IMR-90 (cell line): ENCODE measurements at regions not wholly inside any gene's neighbourhood (a gene's known extent, or its start where the extent isn't known, plus 50 kb on each side); places are given as distances from the start of the nearest gene placed in this dataset.
A peak's percentile ranks its signal among the peaks of the same experiment; 100 is the strongest.

ENCODE experiments used
- ATAC-seq: fragments of 200-7000 bp; cut with Tn5 transposase; 2 replicates; pipeline ENCODE4 v1.9.1; 2020; ENCODE audit warnings: low read depth, mild to moderate bottlenecking, moderate library complexity
- BruUV-seq: library from RNA; stranded (reverse); fragments of 400-500 nt; replicated peaks from 2 replicates; lab custom pipeline; 2021; lab: Mats Ljungman, UMichigan
- CTCF ChIA-PET: fragments of 300-600 bp; formaldehyde crosslinking; extraction: SDS; loops from one replicate; lab custom pipeline; 2021; ENCODE audit warnings: antibody characterized with exemption; lab: Yijun Ruan, JAX
- POLR2A ChIA-PET: fragments of 300-600 bp; sonication (Branson Sonifier 250); formaldehyde crosslinking; loops from one replicate; lab custom pipeline; 2022; ENCODE audit warnings: antibody characterized with exemption; ENCODE audit not compliant: unreplicated experiment; lab: Charles Lee
- DNase-seq: peaks from one replicate; pipeline ENCODE4 v3.0.0; 2013
- H2AFZ ChIP-seq: replicated peaks from 2 replicates; pipeline ENCODE3; 2013; ENCODE audit warnings: low read length, mild to moderate bottlenecking; ENCODE audit not compliant: poor library complexity
- H2AK5ac ChIP-seq: 2 replicates; pipeline ENCODE4 v1.6.1; 2013; ENCODE audit warnings: low read depth, low read length, inconsistent platforms
- H2AK9ac ChIP-seq: replicated peaks from 2 replicates; pipeline ENCODE3; 2013; ENCODE audit warnings: mild to moderate bottlenecking, low read depth, low read length, moderate library complexity; ENCODE audit not compliant: poor library complexity
- H2BK120ac ChIP-seq: 2 replicates; pipeline ENCODE4 v1.6.1; 2013; ENCODE audit warnings: low read depth, low read length, inconsistent platforms
- H2BK15ac ChIP-seq: 3 replicates; pipeline ENCODE4 v1.6.1; 2013; ENCODE audit warnings: low read depth, low read length, inconsistent platforms
- H2BK20ac ChIP-seq: 2 replicates; pipeline ENCODE4 v1.6.1; 2013; ENCODE audit warnings: low read depth, mild to moderate bottlenecking, inconsistent platforms, low read length, moderate library complexity
- H2BK5ac ChIP-seq: 2 replicates; pipeline ENCODE4 v1.6.1; 2013; ENCODE audit warnings: mild to moderate bottlenecking, low read depth, low read length, inconsistent platforms; ENCODE audit not compliant: poor library complexity, severe bottlenecking
- H3K14ac ChIP-seq: replicated peaks from 2 replicates; pipeline ENCODE4 v1.6.1; 2013; ENCODE audit warnings: low read depth, low read length, inconsistent platforms
- H3K18ac ChIP-seq: 2 replicates; pipeline ENCODE4 v1.6.1; 2013; ENCODE audit warnings: low read depth, low read length, control low read depth
- H3K23ac ChIP-seq: 2 replicates; pipeline ENCODE4 v1.6.1; 2013; ENCODE audit warnings: low read depth, low read length, inconsistent platforms
- H3K27ac ChIP-seq: 2 replicates; pipeline ENCODE4 v1.5.1; 2013; ENCODE audit warnings: mild to moderate bottlenecking, control low read depth, low read length; ENCODE audit not compliant: insufficient read depth
- H3K27me3 ChIP-seq: 2 replicates; pipeline ENCODE4 v1.6.1; 2013; ENCODE audit warnings: low read length; ENCODE audit not compliant: control insufficient read depth, insufficient read depth
- H3K36me3 ChIP-seq: 2 replicates; pipeline ENCODE4 v1.6.1; 2013; ENCODE audit warnings: low read length, mixed read lengths; ENCODE audit not compliant: control insufficient read depth, insufficient read depth
- H3K4ac ChIP-seq: 2 replicates; pipeline ENCODE4 v1.6.1; 2013; ENCODE audit warnings: low read depth, low read length, inconsistent platforms
- H3K4me1 ChIP-seq: 2 replicates; pipeline ENCODE4 v1.6.1; 2013; ENCODE audit warnings: low read length, mixed read lengths; ENCODE audit not compliant: control insufficient read depth, insufficient read depth
- H3K4me2 ChIP-seq: 2 replicates; pipeline ENCODE4 v1.6.1; 2013; ENCODE audit warnings: low read depth, mild to moderate bottlenecking, control low read depth, low read length, moderate library complexity
- H3K4me3 ChIP-seq: 2 replicates; pipeline ENCODE4 v1.5.1; 2013; ENCODE audit warnings: low read depth, mild to moderate bottlenecking, control low read depth, low read length, moderate library complexity; ENCODE audit not compliant: insufficient read depth
- H3K56ac ChIP-seq: 2 replicates; pipeline ENCODE4 v1.6.1; 2013; ENCODE audit warnings: low read length, inconsistent platforms; ENCODE audit not compliant: insufficient read depth; ENCODE audit errors: extremely low read depth
- H3K79me1 ChIP-seq, 2 experiments: 2 replicates each; pipeline ENCODE4 v1.6.1; 2013; ENCODE audit warnings: low read length in 2 of 2, inconsistent platforms in 1 of 2, low read depth in 1 of 2
- H3K9ac ChIP-seq: 2 replicates; pipeline ENCODE4 v1.6.1; 2013; ENCODE audit warnings: low read depth, low read length, control low read depth
- H3K9me1 ChIP-seq: 2 replicates; pipeline ENCODE4 v1.6.1; 2013; ENCODE audit warnings: low read length, inconsistent platforms; ENCODE audit not compliant: insufficient read depth
- H3K9me3 ChIP-seq: 2 replicates; pipeline ENCODE4 v1.6.1; 2013; ENCODE audit warnings: low read length; ENCODE audit not compliant: control insufficient read depth, insufficient read depth
- H4K20me1 ChIP-seq: 2 replicates; pipeline ENCODE4 v1.6.1; 2013; ENCODE audit warnings: low read length, inconsistent platforms; ENCODE audit not compliant: insufficient read depth
- H4K5ac ChIP-seq: 2 replicates; pipeline ENCODE4 v1.6.1; 2013; ENCODE audit warnings: mild to moderate bottlenecking, low read depth, low read length, control low read depth
- H4K8ac ChIP-seq, 2 experiments: 2 replicates each; pipeline ENCODE4 v1.6.1; 2013; ENCODE audit warnings: low read depth in 2 of 2, low read length in 2 of 2, control low read depth in 1 of 2, inconsistent platforms in 1 of 2
- H4K91ac ChIP-seq: 2 replicates; pipeline ENCODE4 v1.6.1; 2013; ENCODE audit warnings: low read depth, low read length, inconsistent platforms; ENCODE audit not compliant: insufficient read depth
- BHLHE40 ChIP-seq: fragments of 150-350 bp; IDR thresholded peaks from 2 replicates; pipeline ENCODE4 v1.6.1; 2016; ENCODE audit warnings: mild to moderate bottlenecking, low read depth, low read length
- CHD1 ChIP-seq: IDR thresholded peaks from 2 replicates; pipeline ENCODE4 v1.6.1; 2012; ENCODE audit warnings: low read depth, low read length, improper control_type of control experiment
- FOS ChIP-seq: fragments of 150-350 bp; IDR thresholded peaks from 2 replicates; pipeline ENCODE4 v1.6.1; 2016; ENCODE audit warnings: low read depth, low read length
- MAFK ChIP-seq: IDR thresholded peaks from 2 replicates; pipeline ENCODE4 v1.6.1; 2012; ENCODE audit warnings: low read depth, low read length, improper control_type of control experiment
- MAZ ChIP-seq: IDR thresholded peaks from 2 replicates; pipeline ENCODE4 v1.6.1; 2012; ENCODE audit warnings: low read depth, mild to moderate bottlenecking, low read length, improper control_type of control experiment, moderate library complexity, borderline replicate concordance
- MXI1 ChIP-seq: IDR thresholded peaks from 2 replicates; pipeline ENCODE4 v1.6.1; 2012; ENCODE audit warnings: low read depth, mild to moderate bottlenecking, low read length, moderate library complexity, borderline replicate concordance
- POLR2A ChIP-seq: IDR thresholded peaks from 2 replicates; pipeline ENCODE4 v1.6.1; 2012; ENCODE audit warnings: mild to moderate bottlenecking, low read depth, low read length
- RAD21 ChIP-seq: IDR thresholded peaks from 2 replicates; pipeline ENCODE4 v1.6.1; 2012; ENCODE audit warnings: low read length, improper control_type of control experiment
- RFX5 ChIP-seq: IDR thresholded peaks from 2 replicates; pipeline ENCODE4 v1.8.0; 2012; ENCODE audit warnings: low read depth, mild to moderate bottlenecking, low read length, moderate library complexity
- WGBS, 2 experiments: methylation state at CpG; one replicate each; pipeline versions ENCODE4 v1.1.5 to v1.1.7; 2013; ENCODE audit warnings: missing lambda C conversion rate in 2 of 2; ENCODE audit not compliant: insufficient read length in 1 of 2; ENCODE audit errors: extremely low coverage in 2 of 2; 5-methylcytosine and 5-hydroxymethylcytosine counted together
- dilution Hi-C: fragments of 300-500 bp; cut with HindIII; formaldehyde crosslinking; loops from one replicate; pipeline ENCODE4 v1.14.3; 2018; ENCODE audit warnings: low sequenced_read_pairs; ENCODE audit not compliant: unreplicated experiment
- in situ Hi-C: fragments of 300-500 bp; cut with MboI; formaldehyde crosslinking; loops from 3 replicates; pipeline ENCODE4 v1.14.3; 2019; ENCODE audit warnings: low sequenced_read_pairs, inconsistent platforms, mixed read lengths
- intact Hi-C: fragments of 100-400 bp; cut with micrococcal nuclease; formaldehyde crosslinking; loops from 2 replicates; pipeline ENCODE4 v1.10.0; 2022
- TF ChIP-seq, protein P1 (sequence below): fragments of 150-350 bp; IDR thresholded peaks from 2 replicates; pipeline ENCODE4 v1.6.1; 2017; ENCODE audit warnings: mild to moderate bottlenecking, antibody characterized with exemption, low read length, low read depth
- TF ChIP-seq, protein P2 (sequence below): conservative IDR thresholded peaks from 2 replicates; pipeline ENCODE4 v1.5.1; 2012; ENCODE audit warnings: mild to moderate bottlenecking, low read depth, low read length, improper control_type of control experiment
- TF ChIP-seq, protein P3 (sequence below): fragments of 150-350 bp; IDR thresholded peaks from 2 replicates; pipeline ENCODE4 v1.6.1; 2016; ENCODE audit warnings: low read depth, mild to moderate bottlenecking, low read length, moderate library complexity, borderline replicate concordance

DNA sequence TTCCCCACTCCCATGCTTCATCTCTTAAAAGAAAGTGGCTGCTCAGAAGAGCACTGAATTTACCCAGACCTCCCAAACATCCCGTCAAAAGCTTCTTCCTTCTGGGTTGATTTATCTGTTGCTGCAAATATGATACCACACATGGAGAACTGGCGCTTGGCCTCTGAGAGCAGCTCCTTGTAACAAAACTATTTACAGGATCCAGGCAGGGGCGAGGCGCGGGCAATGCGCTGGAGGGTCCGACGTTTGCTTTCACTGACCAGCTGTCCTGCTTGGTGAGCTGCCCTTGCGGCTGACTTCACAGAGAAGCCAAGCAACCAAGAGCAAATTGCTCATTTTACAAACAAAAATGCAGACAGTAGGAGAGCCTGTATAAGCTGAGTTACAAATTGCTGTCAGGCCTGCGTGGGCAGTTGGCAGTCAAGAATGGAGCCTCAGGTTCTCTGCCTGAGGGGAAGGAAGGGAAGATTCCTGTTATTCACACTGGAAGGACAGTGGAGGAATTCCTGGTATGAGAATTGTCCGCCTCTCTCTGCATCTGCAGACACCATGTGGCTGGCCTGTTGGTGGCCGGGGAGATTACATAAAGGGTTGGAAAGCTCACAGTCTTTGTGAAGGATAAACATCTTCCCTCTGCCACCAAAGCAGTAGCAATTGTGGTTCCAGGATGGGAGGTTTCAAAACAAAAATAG, 192.2 kb upstream of the LEF1 start:
- Histone ChIP-seq H3K27ac (no peak overlapping the region), H3K9ac (no peak overlapping the region), H4K8ac (no peak overlapping the region), H3K23ac (peak overlapping the region; percentile 59; the same call in 1 of the 2 replicates), H3K79me1 (no peaks in the 10 kb centered on the region), H3K56ac (no peak overlapping the region), H3K18ac (no peak overlapping the region), H3K36me3 (no peaks in the 10 kb centered on the region), H2BK120ac (no peak overlapping the region), H2BK20ac (no peak overlapping the region), H3K9me3 (no peaks in the 10 kb centered on the region), H2BK5ac (no peak overlapping the region), H3K4me1 (peaks cover 3% of the 10 kb centered on the region; the same call in 1 of the 2 replicates), H3K9me1 (peaks cover 6% of the 10 kb centered on the region), H3K4ac (no peak overlapping the region), H4K91ac (no peak overlapping the region), H2AK5ac (no peak overlapping the region), H3K27me3 (peaks cover 12% of the 10 kb centered on the region), H3K4me3 (no peak overlapping the region), H3K14ac (peak overlapping the region; percentile 59; the same call in 1 of the 2 replicates), H4K5ac (no peak overlapping the region), H2BK15ac (no peak overlapping the region), H2AFZ (peak overlapping the region; percentile 65), H4K20me1 (no peaks in the 10 kb centered on the region), H3K4me2 (peak overlapping the region; percentile 18), H2AK9ac (no peak overlapping the region)
- ATAC-seq = peak; percentile 85
- in situ Hi-C loops = no loop called here
- BruUV-seq = no TSS peak
- no CpG with 5 or more reads among the region's 12 CpGs for WGBS, 2 experiments
- ChIA-PET POLR2A (no interaction called here), CTCF (no interaction called here)
- intact Hi-C loops = no loop called here
- TF ChIP-seq, protein P1, sequence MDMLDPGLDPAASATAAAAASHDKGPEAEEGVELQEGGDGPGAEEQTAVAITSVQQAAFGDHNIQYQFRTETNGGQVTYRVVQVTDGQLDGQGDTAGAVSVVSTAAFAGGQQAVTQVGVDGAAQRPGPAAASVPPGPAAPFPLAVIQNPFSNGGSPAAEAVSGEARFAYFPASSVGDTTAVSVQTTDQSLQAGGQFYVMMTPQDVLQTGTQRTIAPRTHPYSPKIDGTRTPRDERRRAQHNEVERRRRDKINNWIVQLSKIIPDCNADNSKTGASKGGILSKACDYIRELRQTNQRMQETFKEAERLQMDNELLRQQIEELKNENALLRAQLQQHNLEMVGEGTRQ = no peak
- TF ChIP-seq POLR2A = no peak
- TF ChIP-seq FOS = no peak
- TF ChIP-seq BHLHE40 = no peak
- TF ChIP-seq CHD1 = no peak
- TF ChIP-seq, protein P2, sequence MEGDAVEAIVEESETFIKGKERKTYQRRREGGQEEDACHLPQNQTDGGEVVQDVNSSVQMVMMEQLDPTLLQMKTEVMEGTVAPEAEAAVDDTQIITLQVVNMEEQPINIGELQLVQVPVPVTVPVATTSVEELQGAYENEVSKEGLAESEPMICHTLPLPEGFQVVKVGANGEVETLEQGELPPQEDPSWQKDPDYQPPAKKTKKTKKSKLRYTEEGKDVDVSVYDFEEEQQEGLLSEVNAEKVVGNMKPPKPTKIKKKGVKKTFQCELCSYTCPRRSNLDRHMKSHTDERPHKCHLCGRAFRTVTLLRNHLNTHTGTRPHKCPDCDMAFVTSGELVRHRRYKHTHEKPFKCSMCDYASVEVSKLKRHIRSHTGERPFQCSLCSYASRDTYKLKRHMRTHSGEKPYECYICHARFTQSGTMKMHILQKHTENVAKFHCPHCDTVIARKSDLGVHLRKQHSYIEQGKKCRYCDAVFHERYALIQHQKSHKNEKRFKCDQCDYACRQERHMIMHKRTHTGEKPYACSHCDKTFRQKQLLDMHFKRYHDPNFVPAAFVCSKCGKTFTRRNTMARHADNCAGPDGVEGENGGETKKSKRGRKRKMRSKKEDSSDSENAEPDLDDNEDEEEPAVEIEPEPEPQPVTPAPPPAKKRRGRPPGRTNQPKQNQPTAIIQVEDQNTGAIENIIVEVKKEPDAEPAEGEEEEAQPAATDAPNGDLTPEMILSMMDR = no peak
- TF ChIP-seq, protein P3, sequence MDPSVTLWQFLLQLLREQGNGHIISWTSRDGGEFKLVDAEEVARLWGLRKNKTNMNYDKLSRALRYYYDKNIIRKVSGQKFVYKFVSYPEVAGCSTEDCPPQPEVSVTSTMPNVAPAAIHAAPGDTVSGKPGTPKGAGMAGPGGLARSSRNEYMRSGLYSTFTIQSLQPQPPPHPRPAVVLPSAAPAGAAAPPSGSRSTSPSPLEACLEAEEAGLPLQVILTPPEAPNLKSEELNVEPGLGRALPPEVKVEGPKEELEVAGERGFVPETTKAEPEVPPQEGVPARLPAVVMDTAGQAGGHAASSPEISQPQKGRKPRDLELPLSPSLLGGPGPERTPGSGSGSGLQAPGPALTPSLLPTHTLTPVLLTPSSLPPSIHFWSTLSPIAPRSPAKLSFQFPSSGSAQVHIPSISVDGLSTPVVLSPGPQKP = no peak
- no peak for TF ChIP-seq RFX5
- no peak for TF ChIP-seq MXI1
- no peak for TF ChIP-seq RAD21
- no peak for TF ChIP-seq MAZ
- TF ChIP-seq MAFK = no peak
- dilution Hi-C loops = no loop called here
- DNase-seq = peak; percentile 60
